GM18508 (cell line): ENCODE measurements at regions not wholly inside any gene's neighbourhood (a gene's known extent, or its start where the extent isn't known, plus 50 kb on each side); places are given as distances from the start of the nearest gene placed in this dataset.

ENCODE experiments used
- ATAC-seq: cut with Tn5 transposase; IDR thresholded peaks from one replicate; pipeline ENCODE4 v1.9.1; 2021; ENCODE audit warnings: moderate number of reproducible peaks; ENCODE audit not compliant: insufficient read depth, unreplicated experiment

GRCh38 chr6:102333736-102334135 is 940.2 kb downstream of the GRIK2 start:
- no peak for ATAC-seq

GRCh38 chr6:102327697-102328225 is 934.3 kb downstream of the GRIK2 start:
- no peak for ATAC-seq

GRCh38 chr6:102313699-102314098 is 920.2 kb downstream of the GRIK2 start:
- no peak for ATAC-seq

DNA sequence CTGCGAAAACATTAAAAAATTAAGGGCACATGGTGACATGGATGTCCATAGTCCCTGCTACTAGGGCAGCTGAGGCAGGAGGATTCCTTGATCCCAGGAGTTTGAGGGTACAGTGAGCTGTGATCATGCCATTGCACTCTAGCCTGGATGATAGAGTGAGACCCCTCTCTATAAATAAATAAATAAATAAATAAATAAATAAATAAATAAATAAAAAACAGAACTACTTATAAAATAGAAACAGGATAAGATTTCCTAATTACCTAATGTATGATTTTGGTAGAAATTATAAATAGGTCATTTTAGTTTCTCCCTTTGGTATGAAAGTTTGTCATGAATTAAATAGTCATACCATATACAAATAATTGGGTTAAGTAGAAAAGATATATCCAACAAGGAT is 916.2 kb downstream of the GRIK2 start:
- ATAC-seq: no peak

GRCh38 chr6:102300350-102300749 is 906.8 kb downstream of the GRIK2 start:
- ATAC-seq: no peak

DNA sequence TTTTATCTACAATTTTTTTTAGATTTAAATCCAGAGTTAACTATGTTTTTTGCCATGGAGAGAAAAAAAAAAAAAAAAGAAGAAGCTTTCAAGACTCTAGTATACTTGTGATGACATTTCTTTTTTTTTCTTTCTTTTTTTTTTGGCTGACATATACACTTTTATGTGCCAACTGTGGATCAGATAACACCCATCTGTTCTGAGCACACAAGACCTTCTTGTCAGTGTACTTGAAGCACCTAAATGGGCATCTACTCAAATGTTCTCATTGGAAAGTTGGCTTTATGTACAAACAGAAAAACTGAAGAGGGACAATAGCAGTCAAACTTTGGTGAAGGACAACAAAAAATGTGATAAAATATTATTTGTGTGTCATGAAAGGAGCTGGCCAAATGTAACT is 904.5 kb downstream of the GRIK2 start:
- no peak for ATAC-seq
